GM21526 (cell line): ENCODE measurements at regions not wholly inside any gene's neighbourhood (a gene's known extent, or its start where the extent isn't known, plus 50 kb on each side); places are given as distances from the start of the nearest gene placed in this dataset.
"Not testable (repeated sequence)": the region's sequence is repeated elsewhere in the genome, so short reads cannot be mapped to it uniquely, and the experiment has no call there.

Source experiments
- ATAC-seq: cut with Tn5 transposase; IDR thresholded peaks from one replicate; pipeline ENCODE4 v1.9.1; 2021; ENCODE audit warnings: moderate library complexity; ENCODE audit not compliant: unreplicated experiment, low FRiP score

GRCh38 chr4:187098429-187098828 is 374.8 kb upstream of the FAT1 start:
- no peak for ATAC-seq

GRCh38 chr4:187103351-187103750 is 379.7 kb upstream of the FAT1 start:
- no peak for ATAC-seq

- no peak for ATAC-seq
Observed at GRCh38 chr4:187108845-187109244, 385.2 kb upstream of the FAT1 start.

GRCh38 chr4:187109636-187110035 is 386.0 kb upstream of the FAT1 start:
- ATAC-seq = no peak

DNA sequence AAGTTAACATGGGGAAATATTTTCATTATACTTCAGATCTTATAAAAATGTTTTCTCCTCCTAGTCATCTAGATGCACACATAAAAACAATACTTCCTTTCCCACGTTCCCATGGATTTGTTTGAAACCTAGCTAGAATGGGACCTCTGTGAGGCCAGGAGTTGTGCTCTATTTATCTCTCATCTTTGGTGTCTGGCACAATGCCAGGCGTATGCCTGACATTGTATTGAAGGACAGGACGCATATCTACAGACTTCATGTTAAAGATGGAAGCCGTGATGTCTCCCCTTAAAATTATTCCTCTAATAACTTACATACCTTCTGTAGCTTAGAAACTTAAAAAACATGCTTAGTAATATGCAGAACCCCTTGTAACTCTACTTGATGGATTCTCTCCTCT is 394.5 kb upstream of the FAT1 start:
- ATAC-seq = no peak

GRCh38 chr4:187118602-187119120 is 395.0 kb upstream of the FAT1 start:
- ATAC-seq = no peak

DNA sequence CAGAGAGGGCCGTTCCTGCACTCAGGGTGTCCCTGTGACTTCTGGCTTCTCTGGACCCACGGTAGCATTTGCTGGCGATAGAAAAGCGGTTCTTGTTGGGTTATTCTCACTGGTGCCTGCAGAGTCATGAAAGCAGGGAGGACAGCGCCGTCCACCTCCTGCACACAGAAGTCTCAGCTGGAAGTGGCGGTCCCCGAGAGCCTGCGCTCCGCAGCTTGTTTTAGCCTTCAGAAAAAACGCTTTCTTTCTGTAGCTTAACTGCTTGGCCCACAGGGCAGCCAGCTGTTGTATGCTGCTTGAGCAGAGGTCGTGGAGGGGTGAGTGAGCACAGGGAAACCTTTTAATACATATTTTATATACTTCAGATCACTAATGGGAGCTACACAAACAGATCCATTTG is 400.7 kb upstream of the FAT1 start:
- ATAC-seq = no peak

- ATAC-seq = no peak
Observed at GRCh38 chr4:187125062-187125461, 401.4 kb upstream of the FAT1 start.

- no peak for ATAC-seq
Observed at GRCh38 chr4:187127456-187127855, 403.8 kb upstream of the FAT1 start.

DNA sequence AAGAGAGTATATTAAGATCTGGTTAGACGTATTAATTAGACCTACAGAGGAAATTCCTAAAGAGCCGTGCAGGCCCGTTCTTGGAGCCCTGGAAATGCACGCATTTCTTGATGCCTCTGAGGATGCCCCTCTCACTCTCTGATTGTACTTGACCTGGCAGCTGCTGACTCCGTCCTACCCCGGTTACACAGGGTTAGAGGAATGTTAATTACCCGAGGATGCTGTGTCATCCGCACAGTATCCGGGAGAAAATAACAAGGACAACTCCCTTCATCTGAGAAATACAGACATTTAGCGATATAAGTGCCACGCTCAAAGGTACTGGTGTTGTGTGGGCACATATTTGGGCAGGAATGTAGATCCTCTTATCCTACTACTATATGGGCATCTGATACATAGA is 404.6 kb upstream of the FAT1 start:
- no peak for ATAC-seq

- ATAC-seq = no peak
Observed at GRCh38 chr4:187128976-187129375, 405.3 kb upstream of the FAT1 start.

- ATAC-seq = not testable (repeated sequence)
Observed at GRCh38 chr4:187131826-187132225, 408.2 kb upstream of the FAT1 start.

GRCh38 chr4:187135878-187136277 is 412.2 kb upstream of the FAT1 start:
- no peak for ATAC-seq

DNA sequence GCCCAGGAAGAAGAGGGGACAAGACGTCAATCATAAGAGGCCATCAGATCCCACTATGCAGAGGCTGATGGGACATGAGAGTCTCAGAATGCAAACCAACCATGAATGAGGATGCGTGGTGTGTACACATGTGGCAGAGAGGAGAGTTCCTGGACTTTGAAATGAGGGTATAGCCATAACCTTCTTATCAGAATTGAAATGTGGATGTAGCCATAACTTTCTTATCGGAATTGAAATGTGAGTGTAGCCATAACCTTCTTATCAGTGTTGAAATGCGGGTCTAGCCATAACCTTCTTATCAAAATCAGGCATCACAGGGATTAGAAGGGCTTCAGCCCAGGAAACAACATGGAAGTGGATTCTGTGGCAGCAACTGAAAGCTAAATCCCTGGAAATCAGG is 415.5 kb upstream of the FAT1 start:
- ATAC-seq = no peak

- no peak for ATAC-seq
Observed at GRCh38 chr4:187141101-187141500, 417.4 kb upstream of the FAT1 start.

DNA sequence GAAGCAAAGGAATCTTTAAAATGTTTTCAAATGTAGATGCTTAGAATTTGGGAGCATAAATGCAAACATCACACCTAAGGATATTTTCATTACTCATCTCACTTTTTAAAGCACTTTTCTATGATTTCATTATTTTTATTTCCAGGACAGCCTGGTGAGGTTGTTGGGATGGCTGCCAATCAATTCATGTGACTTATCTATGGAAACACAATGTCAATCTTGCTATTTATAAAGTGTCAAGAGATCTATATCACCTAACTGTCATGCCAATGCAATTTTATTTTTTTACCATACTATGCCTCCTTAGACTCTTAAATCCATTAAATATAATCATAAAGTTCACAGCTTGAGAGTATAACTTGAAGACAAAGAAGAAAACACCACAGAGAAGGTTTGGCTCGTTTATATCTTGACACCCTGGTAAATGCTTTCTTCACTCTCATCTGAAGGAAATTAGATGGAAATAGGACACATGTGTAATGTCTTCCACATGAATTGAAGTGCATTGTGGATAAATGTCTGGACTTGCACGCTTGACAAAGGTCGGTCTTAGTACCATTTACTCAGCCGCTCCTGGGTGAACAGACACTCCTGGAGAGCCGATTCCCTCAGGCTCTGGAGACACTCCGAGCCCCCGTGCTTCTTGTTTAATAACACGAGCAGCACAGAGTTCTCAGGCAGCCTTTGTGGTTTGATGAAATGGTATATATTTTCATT is 425.7 kb upstream of the FAT1 start:
- ATAC-seq = no peak

DNA sequence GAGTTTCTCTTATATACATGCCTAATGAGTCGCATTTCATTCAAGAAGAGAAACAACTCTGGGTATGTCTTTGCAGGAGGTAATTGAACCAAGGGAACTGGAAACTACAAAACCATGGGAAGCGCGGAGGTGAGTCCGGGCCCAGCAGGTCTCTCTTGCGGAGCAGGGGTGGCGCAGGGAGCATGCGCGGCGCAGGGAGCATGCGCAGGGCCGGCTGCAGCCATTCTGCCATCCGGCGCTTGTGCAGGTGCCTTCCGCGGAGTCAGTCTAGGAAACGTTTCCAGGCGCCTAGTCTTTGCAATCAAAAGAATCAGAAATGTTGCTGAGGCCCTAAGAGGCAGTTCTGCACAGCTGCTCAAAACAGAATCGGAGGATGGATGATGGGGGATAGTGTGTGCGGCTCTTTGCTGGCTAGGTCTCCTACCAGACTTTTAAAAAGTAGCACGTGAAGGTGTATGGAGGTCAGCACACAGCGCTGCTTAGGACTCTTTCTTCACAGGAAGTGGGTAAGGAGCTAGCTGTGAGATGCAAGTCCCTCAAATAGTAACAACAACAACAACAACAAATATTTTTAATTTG is 433.8 kb upstream of the FAT1 start:
- ATAC-seq = no peak

DNA sequence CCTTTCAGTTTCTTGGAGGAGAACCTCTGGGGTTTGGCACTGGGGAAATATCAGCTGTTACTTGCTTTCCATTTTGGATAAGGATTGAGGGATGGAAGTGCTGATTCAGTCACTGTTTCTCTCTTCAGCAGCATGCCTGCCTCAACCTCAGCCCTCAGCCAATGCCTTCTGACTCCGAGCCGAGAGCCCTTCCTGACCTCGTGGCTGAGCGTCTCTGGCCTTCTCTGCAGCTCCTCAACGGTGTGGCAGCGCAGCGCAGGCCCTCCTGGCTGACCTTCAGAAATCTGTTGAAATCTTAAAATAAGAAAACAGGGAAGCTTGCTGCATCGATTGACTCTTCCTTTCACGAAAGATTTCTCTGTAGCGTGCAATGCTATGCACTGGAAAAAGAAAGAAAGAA is 434.3 kb upstream of the FAT1 start:
- no peak for ATAC-seq

DNA sequence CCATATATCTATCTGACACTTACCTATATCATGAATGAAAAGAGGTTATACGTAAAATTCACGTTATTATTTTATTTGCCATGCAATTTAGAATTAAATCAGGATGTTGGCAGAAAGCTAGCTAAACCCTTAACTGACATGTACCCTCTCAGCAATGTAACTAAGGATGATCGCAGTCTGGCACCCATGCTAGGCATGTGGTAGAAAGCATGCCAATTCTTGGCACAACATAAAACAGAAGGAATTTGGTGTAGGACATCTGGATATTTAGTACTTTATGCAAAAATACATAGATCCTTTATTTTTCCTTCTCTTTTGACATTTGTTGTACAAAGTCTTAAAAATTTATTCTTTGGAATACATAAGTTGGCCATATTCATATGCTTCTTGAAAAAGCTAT is 436.8 kb upstream of the FAT1 start:
- no peak for ATAC-seq

DNA sequence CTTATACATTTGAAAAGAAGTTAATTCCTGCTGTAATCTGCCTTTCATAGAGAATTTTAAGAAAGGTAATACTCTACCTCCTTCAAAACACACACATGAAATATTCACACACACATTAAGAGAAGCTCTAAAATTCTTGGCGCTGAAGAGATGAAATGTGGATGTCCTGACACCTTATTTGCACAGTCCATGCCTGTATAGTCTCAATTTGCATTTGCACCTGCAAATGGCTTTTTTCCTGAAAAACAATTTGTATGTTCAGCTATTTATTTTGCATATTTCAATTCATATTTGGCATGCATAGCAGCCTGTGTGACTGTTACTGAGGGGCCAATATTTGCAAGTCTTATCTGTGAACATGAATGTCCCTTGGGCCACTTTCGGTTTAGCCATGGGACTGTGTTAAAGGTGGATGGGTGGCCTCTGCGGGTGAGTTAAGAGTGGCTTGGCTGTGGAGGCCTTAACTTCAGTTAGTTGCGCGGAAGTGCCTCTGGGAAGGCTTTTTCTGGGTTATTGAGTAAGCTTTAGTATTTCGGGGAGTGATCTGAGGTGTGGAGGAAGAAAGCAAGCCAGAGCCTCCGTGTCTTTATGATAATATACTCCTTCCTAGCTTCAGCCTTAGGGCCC is 443.3 kb upstream of the FAT1 start:
- no peak for ATAC-seq

DNA sequence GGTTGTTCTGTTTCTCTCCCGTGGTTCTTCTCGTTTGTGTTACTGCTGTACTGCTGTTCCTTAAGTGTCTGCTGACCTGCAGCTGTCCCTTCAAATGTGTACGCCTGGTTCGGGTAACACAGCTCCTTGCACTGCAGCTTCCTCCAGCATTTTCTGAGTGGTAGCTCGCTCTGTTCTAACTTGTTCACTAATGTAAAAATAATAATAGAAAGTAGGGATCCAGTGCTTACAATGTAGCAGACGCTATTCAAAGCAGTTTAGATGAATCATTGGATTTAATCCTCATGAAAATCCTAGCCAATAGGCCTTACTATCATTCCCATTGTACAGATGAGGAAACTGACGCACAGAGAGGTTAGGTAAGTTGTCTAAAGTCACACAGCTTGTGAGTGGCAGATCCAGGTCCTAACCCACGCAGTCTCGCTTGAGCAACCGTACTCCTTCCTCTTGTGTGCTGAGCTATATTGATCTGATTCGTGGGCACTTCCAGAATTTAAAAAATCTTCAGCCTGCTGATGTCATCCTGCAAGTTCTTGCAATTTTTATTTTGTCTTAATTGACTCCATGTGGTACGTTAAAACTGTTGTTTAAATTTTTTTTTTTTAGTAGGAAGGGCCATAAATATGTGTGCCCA is 448.2 kb upstream of the FAT1 start:
- ATAC-seq = no peak
